ENCODE measurements at regions not wholly inside any gene's neighbourhood (a gene's known extent, or its start where the extent isn't known, plus 50 kb on each side); places are given as distances from the start of the nearest gene placed in this dataset.
"Not testable (repeated sequence)": the region's sequence is repeated elsewhere in the genome, so short reads cannot be mapped to it uniquely, and the experiment has no call there.

GRCh38 chr9:107819772-107820565 lies 330.4 kb upstream of the KLF4 start:
- no peak for TF ChIP-seq CTCF (IDR thresholded peaks at IDR 0.05; ENCODE audit: extremely low read depth, insufficient read depth, missing control alignments)
- in situ Hi-C loops (cut with MboI; ENCODE audit: low pct_unique_long_range_greater_than_20kb, low sequenced_read_pairs, unreplicated experiment): no loop called here

GRCh38 chr9:107818503-107818829 lies 328.9 kb upstream of the KLF4 start:
- DNase-seq (ENCODE audit: low spot score); in situ Hi-C loops (cut with MboI; ENCODE audit: low pct_unique_long_range_greater_than_20kb, low sequenced_read_pairs, unreplicated experiment): not testable (repeated sequence)

More at GRCh38 chr9:107819772-107820565, 330.4 kb upstream of the KLF4 start:
- no peak for DNase-seq (ENCODE audit: low spot score)

GRCh38 chr9:107817595-107818502 lies 328.3 kb upstream of the KLF4 start:
- in situ Hi-C loops (cut with MboI; ENCODE audit: low pct_unique_long_range_greater_than_20kb, low sequenced_read_pairs, unreplicated experiment); DNase-seq (ENCODE audit: low spot score): not testable (repeated sequence)

- no peak for TF ChIP-seq CTCF (IDR thresholded peaks at IDR 0.05; ENCODE audit: extremely low read depth, insufficient read depth, missing control alignments)
- in situ Hi-C loops (cut with MboI; ENCODE audit: low pct_unique_long_range_greater_than_20kb, low sequenced_read_pairs, unreplicated experiment): no loop called here
- peak; percentile 17 for DNase-seq (ENCODE audit: low spot score)
Measured at GRCh38 chr9:107816561-107817021, 327.0 kb upstream of the KLF4 start.

GRCh38 chr9:107815782-107816560 lies 326.4 kb upstream of the KLF4 start:
- TF ChIP-seq CTCF (IDR thresholded peaks at IDR 0.05; ENCODE audit: extremely low read depth, insufficient read depth, missing control alignments): no peak
- in situ Hi-C loops (cut with MboI; ENCODE audit: low pct_unique_long_range_greater_than_20kb, low sequenced_read_pairs, unreplicated experiment): no loop called here
- no peak for DNase-seq (ENCODE audit: low spot score)

- in situ Hi-C loops (cut with MboI; ENCODE audit: low pct_unique_long_range_greater_than_20kb, low sequenced_read_pairs, unreplicated experiment): no loop called here
- TF ChIP-seq CTCF (IDR thresholded peaks at IDR 0.05; ENCODE audit: extremely low read depth, insufficient read depth, missing control alignments): no peak
- DNase-seq (ENCODE audit: low spot score): no peak
Measured at GRCh38 chr9:107813287-107813686, 323.7 kb upstream of the KLF4 start.

- DNase-seq (ENCODE audit: low spot score): no peak
- in situ Hi-C loops (cut with MboI; ENCODE audit: low pct_unique_long_range_greater_than_20kb, low sequenced_read_pairs, unreplicated experiment): no loop called here
- no peak for TF ChIP-seq CTCF (IDR thresholded peaks at IDR 0.05; ENCODE audit: extremely low read depth, insufficient read depth, missing control alignments)
Measured at GRCh38 chr9:107810461-107810961, 320.9 kb upstream of the KLF4 start.
